GM12878 (cell line): ENCODE measurements at regions not wholly inside any gene's neighbourhood (a gene's known extent, or its start where the extent isn't known, plus 50 kb on each side); places are given as distances from the start of the nearest gene placed in this dataset.

Experiments
- EP300 ChIP-seq, 2 experiments: fragments of 150-350 bp in 1 of 2; IDR thresholded peaks; 2 replicates each; pipeline ENCODE4 v1.6.1; 2011 to 2012; ENCODE audit warnings: low read depth in 2 of 2, low read length in 2 of 2, borderline replicate concordance in 1 of 2, improper control_type of control experiment in 1 of 2, inconsistent platforms in 1 of 2; ENCODE audit not compliant: control insufficient read depth in 1 of 2
- EZH2 ChIP-seq: IDR thresholded peaks from 2 replicates; pipeline ENCODE4 v1.6.1; 2012; ENCODE audit warnings: low read depth, mild to moderate bottlenecking, control low read depth, inconsistent platforms, low read length, borderline replicate concordance; ENCODE audit not compliant: control insufficient read depth
- MYC ChIP-seq: IDR thresholded peaks from 2 replicates; pipeline ENCODE4 v1.6.1; 2011; ENCODE audit warnings: mild to moderate bottlenecking, low read length, moderate library complexity, inconsistent platforms; ENCODE audit not compliant: insufficient read depth, insufficient replicate concordance, insufficient read length, severe bottlenecking
- PAX5 ChIP-seq: IDR thresholded peaks from 2 replicates; pipeline ENCODE4 v1.6.1; 2011; ENCODE audit warnings: low read depth, low read length, borderline replicate concordance
- POLR2AphosphoS2 ChIP-seq: IDR thresholded peaks from 2 replicates; pipeline ENCODE4 v1.6.1; 2011; ENCODE audit warnings: low read depth, mild to moderate bottlenecking, low read length, improper control_type of control experiment, moderate library complexity
- RAD21 ChIP-seq: IDR thresholded peaks from 2 replicates; pipeline ENCODE4 v1.6.1; 2011; ENCODE audit warnings: mild to moderate bottlenecking, low read depth, low read length, moderate library complexity; ENCODE audit not compliant: insufficient read depth
- RFX5 ChIP-seq: IDR thresholded peaks from 2 replicates; pipeline ENCODE4 v1.6.1; 2011; ENCODE audit warnings: low read depth, low read length, improper control_type of control experiment
- SIX5 ChIP-seq: IDR thresholded peaks from 2 replicates; pipeline ENCODE4 v1.6.1; 2011; ENCODE audit warnings: mild to moderate bottlenecking, low read depth, low read length, moderate library complexity; ENCODE audit not compliant: severe bottlenecking
- SMC3 ChIP-seq: IDR thresholded peaks from 2 replicates; pipeline ENCODE4 v1.6.1; 2011; ENCODE audit warnings: low read length, improper control_type of control experiment, borderline replicate concordance
- SP1 ChIP-seq: IDR thresholded peaks from one replicate; pipeline ENCODE4 v1.6.1; 2011; ENCODE audit warnings: low read depth, low read length
- TF ChIP-seq, protein P1 (sequence below), 3 experiments: IDR thresholded peaks in 2 of 3; conservative IDR thresholded peaks in 1 of 3; 2 replicates each; pipeline ENCODE4 v1.5.1; 2011; ENCODE audit warnings: low read depth in 3 of 3, low read length in 3 of 3, mild to moderate bottlenecking in 3 of 3, control low read depth in 2 of 3, moderate library complexity in 2 of 3, inconsistent platforms in 1 of 3, mixed read lengths in 1 of 3; ENCODE audit not compliant: control insufficient read depth in 2 of 3, insufficient read depth in 1 of 3; ENCODE audit errors: extremely low read depth in 1 of 3
- TF ChIP-seq, protein P2 (sequence below): IDR thresholded peaks from 2 replicates; pipeline ENCODE4 v1.6.1; 2011; ENCODE audit warnings: low read depth, mild to moderate bottlenecking, low read length, moderate library complexity, borderline replicate concordance; ENCODE audit errors: extremely low read depth
- TF ChIP-seq, protein P3 (sequence below): IDR thresholded peaks from 2 replicates; pipeline ENCODE4 v1.6.1; 2012; ENCODE audit warnings: mild to moderate bottlenecking, low read depth, low read length

DNA sequence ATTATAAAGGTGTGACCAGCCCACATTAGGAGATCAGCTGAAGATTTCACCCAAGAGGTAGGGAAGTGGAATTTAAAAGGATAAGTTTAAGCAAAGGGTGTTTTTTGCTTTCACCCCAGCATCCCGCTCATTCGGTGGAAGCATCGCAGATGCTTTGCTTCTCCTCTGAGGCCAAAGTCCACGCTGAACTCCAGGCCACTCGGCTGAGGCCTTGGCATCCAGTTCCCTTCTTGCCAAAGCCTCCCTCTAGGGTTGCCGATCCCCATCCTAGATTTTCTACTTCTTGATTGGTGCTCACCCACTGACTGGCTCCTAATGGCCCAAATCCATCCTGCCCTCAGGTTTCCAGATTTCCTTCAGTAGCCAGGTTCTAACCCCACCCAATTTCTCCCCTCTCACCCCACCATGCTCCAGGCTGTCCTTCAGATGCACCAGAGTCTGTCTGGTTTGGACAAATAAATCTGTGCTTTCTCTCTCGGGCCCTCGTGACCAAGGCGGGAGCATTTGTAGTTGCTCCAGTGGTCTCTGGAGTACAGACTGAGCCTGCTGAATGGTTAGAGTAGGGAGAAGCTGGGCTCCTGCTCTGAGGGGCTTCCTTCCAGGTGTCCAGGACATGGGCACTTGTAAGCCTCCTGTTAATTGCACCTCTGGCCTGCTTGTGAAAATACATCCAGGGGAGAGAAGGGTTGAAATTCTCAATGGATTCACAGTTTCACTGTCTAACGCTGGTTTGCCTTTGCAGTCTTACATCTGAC is 193.2 kb downstream of the C1orf94 start:
- TF ChIP-seq, protein P1, sequence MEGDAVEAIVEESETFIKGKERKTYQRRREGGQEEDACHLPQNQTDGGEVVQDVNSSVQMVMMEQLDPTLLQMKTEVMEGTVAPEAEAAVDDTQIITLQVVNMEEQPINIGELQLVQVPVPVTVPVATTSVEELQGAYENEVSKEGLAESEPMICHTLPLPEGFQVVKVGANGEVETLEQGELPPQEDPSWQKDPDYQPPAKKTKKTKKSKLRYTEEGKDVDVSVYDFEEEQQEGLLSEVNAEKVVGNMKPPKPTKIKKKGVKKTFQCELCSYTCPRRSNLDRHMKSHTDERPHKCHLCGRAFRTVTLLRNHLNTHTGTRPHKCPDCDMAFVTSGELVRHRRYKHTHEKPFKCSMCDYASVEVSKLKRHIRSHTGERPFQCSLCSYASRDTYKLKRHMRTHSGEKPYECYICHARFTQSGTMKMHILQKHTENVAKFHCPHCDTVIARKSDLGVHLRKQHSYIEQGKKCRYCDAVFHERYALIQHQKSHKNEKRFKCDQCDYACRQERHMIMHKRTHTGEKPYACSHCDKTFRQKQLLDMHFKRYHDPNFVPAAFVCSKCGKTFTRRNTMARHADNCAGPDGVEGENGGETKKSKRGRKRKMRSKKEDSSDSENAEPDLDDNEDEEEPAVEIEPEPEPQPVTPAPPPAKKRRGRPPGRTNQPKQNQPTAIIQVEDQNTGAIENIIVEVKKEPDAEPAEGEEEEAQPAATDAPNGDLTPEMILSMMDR (IDR thresholded peaks at IDR 0.05 in 2 of 3, conservative IDR thresholded peaks at IDR 0.05 in 1 of 3; ENCODE audit: control insufficient read depth in 2 of 3, extremely low read depth in 1 of 3, insufficient read depth in 1 of 3, low read depth in 3 of 3, low read length in 3 of 3) = no peak
- TF ChIP-seq EP300 (IDR thresholded peaks at IDR 0.05; ENCODE audit: borderline replicate concordance in 1 of 2, control insufficient read depth in 1 of 2, low read depth in 2 of 2, low read length in 2 of 2) = no peak
- TF ChIP-seq, protein P2, sequence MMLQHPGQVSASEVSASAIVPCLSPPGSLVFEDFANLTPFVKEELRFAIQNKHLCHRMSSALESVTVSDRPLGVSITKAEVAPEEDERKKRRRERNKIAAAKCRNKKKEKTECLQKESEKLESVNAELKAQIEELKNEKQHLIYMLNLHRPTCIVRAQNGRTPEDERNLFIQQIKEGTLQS = no peak
- no peak for TF ChIP-seq POLR2AphosphoS2
- TF ChIP-seq EZH2 = no peak
- TF ChIP-seq MYC = no peak
- no peak for TF ChIP-seq SP1
- TF ChIP-seq RFX5 = no peak
- no peak for TF ChIP-seq PAX5
- TF ChIP-seq, protein P3, sequence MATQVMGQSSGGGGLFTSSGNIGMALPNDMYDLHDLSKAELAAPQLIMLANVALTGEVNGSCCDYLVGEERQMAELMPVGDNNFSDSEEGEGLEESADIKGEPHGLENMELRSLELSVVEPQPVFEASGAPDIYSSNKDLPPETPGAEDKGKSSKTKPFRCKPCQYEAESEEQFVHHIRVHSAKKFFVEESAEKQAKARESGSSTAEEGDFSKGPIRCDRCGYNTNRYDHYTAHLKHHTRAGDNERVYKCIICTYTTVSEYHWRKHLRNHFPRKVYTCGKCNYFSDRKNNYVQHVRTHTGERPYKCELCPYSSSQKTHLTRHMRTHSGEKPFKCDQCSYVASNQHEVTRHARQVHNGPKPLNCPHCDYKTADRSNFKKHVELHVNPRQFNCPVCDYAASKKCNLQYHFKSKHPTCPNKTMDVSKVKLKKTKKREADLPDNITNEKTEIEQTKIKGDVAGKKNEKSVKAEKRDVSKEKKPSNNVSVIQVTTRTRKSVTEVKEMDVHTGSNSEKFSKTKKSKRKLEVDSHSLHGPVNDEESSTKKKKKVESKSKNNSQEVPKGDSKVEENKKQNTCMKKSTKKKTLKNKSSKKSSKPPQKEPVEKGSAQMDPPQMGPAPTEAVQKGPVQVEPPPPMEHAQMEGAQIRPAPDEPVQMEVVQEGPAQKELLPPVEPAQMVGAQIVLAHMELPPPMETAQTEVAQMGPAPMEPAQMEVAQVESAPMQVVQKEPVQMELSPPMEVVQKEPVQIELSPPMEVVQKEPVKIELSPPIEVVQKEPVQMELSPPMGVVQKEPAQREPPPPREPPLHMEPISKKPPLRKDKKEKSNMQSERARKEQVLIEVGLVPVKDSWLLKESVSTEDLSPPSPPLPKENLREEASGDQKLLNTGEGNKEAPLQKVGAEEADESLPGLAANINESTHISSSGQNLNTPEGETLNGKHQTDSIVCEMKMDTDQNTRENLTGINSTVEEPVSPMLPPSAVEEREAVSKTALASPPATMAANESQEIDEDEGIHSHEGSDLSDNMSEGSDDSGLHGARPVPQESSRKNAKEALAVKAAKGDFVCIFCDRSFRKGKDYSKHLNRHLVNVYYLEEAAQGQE = no peak
- TF ChIP-seq RAD21 = no peak
- no peak for TF ChIP-seq SMC3
- TF ChIP-seq SIX5 = no peak
